ENCODE measurements at regions not wholly inside any gene's neighbourhood (a gene's known extent, or its start where the extent isn't known, plus 50 kb on each side); places are given as distances from the start of the nearest gene placed in this dataset.
A peak's percentile ranks its signal among the peaks of the same experiment; 100 is the strongest.

GRCh38 chr3:150242220-150242936 lies 165.7 kb upstream of the TSC22D2 start:
- Histone ChIP-seq H3K9me3 (no peaks in the 10 kb centered on the region), H3K27me3 (no peaks in the 10 kb centered on the region), H3K36me3 (no peaks in the 10 kb centered on the region), H3K4me1 (no peaks in the 10 kb centered on the region), H3K4me3 (no peak overlapping the region), H3K27ac (no peak overlapping the region)
- no peak for TF ChIP-seq CTCF (IDR thresholded peaks at IDR 0.05)
- TF ChIP-seq POLR2A (IDR thresholded peaks at IDR 0.05): no peak
- no peak for DNase-seq

- Histone ChIP-seq H3K9me3 (no peaks in the 10 kb centered on the region), H3K36me3 (no peaks in the 10 kb centered on the region), H3K4me3 (no peak overlapping the region), H3K27me3 (no peaks in the 10 kb centered on the region), H3K27ac (no peak overlapping the region), H3K4me1 (peaks cover 0 to 5% (median 0%) of the 10 kb centered on the region in 4 donors)
- DNase-seq: no peak
- no peak for TF ChIP-seq CTCF (IDR thresholded peaks at IDR 0.05)
- no peak for TF ChIP-seq POLR2A (IDR thresholded peaks at IDR 0.05)
Observed at GRCh38 chr3:150240891-150241290, 167.2 kb upstream of the TSC22D2 start.

GRCh38 chr3:150239766-150240165 lies 168.3 kb upstream of the TSC22D2 start:
- Histone ChIP-seq H3K9me3 (no peaks in the 10 kb centered on the region), H3K4me3 (no peak overlapping the region), H3K4me1 (peaks cover 0 to 5% (median 0%) of the 10 kb centered on the region in 4 donors), H3K36me3 (no peaks in the 10 kb centered on the region), H3K27ac (no peak overlapping the region), H3K27me3 (no peaks in the 10 kb centered on the region)
- no peak for DNase-seq
- no peak for TF ChIP-seq POLR2A (IDR thresholded peaks at IDR 0.05)
- TF ChIP-seq CTCF (IDR thresholded peaks at IDR 0.05): no peak

- H3K9me3 ChIP-seq: no peaks in the 10 kb centered on the region
- peak in 4 of 6 experiments; percentile 25 to 69 (median 56) for TF ChIP-seq CTCF (IDR thresholded peaks at IDR 0.05)
- TF ChIP-seq POLR2A (IDR thresholded peaks at IDR 0.05): no peak
- no peaks in the 10 kb centered on the region for H3K36me3 ChIP-seq
- no peaks in the 10 kb centered on the region for H3K27me3 ChIP-seq
- peaks cover 0 to 5% (median 0%) of the 10 kb centered on the region in 4 donors for H3K4me1 ChIP-seq
- DNase-seq: no peak
- no peak overlapping the region for H3K4me3 ChIP-seq
- no peak overlapping the region for H3K27ac ChIP-seq
Observed at GRCh38 chr3:150238995-150239619, 169.0 kb upstream of the TSC22D2 start.

GRCh38 chr3:150238048-150238802 lies 169.9 kb upstream of the TSC22D2 start:
- TF ChIP-seq CTCF (IDR thresholded peaks at IDR 0.05) (no peak), POLR2A (IDR thresholded peaks at IDR 0.05) (no peak)
- no peaks in the 10 kb centered on the region for H3K36me3 ChIP-seq
- no peaks in the 10 kb centered on the region for H3K27me3 ChIP-seq
- peaks cover 0 to 5% (median 0%) of the 10 kb centered on the region in 4 donors for H3K4me1 ChIP-seq
- no peak overlapping the region for H3K4me3 ChIP-seq
- DNase-seq: no peak
- H3K27ac ChIP-seq: peak overlapping the region in 1 of 4 donors; percentile 69
- H3K9me3 ChIP-seq: no peaks in the 10 kb centered on the region
